NCI-H1092 (cell line): ENCODE measurements at regions not wholly inside any gene's neighbourhood (a gene's known extent, or its start where the extent isn't known, plus 50 kb on each side); places are given as distances from the start of the nearest gene placed in this dataset.
"Not testable (repeated sequence)": the region's sequence is repeated elsewhere in the genome, so short reads cannot be mapped to it uniquely, and the experiment has no call there.

Experiments used
- DNase-seq: peaks from one replicate; lab custom pipeline; 2025; lab: John Stamatoyannopoulos, UW

DNA sequence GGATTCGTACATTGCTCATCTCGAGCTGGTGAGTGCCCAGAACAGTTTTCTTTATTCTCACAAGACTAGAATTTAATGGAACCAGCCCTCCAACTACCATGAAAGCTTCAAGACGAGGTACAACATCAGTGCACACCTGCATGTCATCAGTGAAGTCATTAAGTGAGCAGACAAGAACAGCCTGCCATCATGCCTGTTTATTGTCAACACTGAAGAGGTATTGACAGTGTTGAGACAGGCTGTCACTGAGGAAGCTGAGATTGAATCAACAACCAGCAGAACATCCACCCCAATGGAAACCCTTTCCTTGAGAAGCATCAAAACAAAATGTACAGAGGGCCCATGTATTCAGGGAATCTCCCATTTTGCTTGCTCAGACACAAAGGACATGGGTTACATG is 148.0 kb upstream of the TCF4 start:
- DNase-seq: no peak

DNA sequence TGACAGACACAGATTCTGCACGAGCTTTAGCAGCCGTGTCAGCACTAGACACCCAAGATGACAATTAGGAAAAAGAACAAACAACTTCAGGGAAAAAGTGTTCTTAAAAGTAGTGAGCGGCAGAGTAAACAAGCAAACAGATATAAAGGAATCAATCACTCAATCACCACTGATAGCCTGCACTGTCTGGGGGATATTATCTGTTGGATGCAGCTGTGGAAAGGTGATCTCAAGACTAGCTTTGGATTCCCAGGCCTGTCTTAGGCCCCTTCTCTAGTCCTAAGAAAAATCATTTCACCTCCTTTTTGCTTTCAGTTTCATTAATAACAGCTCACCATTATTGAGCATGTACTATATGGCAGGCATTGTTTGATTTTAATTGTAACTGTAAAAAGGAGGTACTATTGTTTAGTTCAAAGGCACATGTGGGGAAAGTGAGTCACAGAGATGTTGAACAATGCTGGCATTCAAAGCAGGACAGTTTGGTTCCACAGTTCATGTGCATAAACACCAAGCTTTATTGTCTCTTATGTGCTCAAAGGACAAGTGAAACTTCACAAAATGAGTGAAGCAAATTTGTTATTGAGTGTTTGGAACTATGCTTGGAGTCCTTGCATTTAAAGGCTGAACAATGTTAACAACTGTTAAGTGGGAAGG is 147.3 kb upstream of the TCF4 start:
- no peak for DNase-seq

DNA sequence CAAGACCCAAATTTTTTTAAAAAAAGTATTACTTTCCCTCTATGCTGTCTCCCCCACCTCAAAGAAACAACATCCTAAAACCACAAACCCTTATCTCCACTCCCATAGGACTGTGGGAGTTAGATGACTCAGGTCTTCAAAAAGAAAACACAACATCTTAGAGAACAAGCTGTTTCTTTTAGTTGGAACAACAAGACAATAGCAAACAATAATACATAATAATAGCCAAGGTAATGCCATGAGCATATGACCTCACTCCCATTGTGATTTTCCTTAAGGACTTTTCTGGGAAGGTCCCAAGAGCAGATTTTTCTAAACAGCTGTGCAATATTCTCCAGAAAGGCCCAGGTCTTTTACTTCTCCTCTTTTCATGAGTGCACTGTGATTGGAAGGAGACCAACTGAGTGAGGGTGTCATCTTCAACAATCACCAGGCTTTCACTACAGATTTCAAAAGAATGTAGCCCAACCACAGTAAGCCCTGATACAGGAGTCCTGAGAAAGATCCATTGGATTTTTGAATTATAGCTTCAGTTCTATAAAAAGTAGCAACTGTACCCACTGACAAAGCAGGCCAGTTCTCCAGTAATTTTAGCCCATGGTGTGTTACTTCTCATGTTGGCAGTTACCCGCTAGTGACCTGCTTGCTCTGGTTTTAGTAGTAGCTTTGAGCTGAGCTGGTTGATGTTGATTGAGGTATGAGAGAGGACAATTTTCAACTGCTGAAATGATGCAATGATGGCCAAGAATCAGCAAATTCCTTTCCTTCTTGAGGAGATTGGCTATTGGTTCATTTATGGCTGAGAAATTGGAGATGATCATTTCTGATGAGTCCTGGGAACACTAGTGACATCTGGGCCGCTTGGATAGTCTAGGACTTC is 144.5 kb upstream of the TCF4 start:
- no peak for DNase-seq

DNA sequence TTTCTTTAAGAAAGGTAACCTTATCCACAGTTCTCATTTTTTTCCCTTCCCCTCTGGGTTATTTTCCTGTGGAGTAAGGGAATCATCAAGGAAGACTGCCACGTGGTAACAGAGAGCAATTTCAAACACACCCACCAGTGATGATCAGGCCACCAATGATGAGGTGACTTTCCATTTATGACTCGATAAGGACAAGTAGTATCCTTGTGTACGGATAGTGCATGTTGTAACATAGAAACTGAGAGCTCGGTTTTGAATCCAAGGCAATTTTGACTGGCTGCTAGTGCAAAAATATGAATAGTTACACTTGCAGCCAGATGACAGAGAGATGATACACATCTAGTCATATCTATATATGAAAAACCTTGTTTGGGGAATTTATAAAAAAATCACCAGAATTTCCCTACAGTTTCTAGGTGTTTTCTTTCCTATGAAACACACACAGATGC is 143.6 kb upstream of the TCF4 start:
- DNase-seq: no peak

DNA sequence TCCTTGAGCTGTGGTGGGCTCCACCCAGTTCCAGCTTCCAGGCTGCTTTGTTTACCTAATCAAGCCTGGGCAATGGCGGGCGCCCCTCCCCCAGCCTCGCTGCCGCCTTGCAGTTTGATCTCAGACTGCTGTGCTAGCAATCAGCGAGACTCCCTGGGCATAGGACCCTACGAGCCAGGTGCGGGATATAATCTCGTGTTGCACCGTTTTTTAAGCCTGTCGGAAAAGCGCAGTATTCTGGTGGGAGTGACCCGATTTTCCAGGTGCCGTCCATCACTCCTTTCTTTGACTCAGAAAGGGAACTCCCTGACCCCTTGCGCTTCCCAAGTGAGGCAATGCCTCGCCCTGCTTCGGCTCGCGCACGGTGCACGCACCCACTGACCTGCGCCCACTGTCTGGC is 133.0 kb upstream of the TCF4 start:
- not testable (repeated sequence) for DNase-seq

DNA sequence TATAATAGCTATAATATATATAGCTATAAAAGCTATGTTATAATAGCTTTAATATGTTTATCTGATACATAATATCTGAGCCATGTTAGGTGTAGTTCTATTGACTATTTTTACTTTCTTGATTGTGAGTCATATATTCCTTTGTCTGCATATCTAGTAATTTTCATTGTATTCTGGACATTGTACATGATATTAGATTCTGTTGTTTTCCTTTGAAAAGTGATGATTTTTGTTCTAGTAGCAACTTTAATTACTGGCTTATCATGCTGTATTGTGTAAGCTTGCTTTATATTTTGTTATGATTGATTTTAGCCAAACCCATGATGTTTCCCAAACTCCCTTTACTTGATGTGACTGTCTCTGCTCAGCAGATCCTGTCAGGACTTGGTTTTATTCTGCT is 125.7 kb upstream of the TCF4 start:
- no peak for DNase-seq

DNA sequence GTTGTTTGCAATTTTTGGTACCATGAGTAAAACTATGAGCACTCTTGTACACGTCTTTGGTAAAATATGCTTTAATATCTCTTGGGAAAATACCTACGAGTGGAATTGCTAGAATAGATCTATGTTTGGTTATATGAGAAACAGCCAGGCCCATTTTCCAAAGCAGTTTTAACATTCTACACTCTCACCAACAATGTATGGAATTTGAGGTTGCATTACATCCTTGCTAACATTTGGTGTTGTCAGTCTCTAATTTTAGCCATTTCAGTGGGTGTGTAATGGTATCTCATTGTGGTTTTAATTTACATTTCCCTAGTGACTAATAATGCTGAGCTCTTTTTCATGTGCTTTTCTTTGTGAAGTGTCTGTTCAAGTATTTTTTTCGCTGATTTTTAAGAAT is 118.9 kb upstream of the TCF4 start:
- DNase-seq: no peak

DNA sequence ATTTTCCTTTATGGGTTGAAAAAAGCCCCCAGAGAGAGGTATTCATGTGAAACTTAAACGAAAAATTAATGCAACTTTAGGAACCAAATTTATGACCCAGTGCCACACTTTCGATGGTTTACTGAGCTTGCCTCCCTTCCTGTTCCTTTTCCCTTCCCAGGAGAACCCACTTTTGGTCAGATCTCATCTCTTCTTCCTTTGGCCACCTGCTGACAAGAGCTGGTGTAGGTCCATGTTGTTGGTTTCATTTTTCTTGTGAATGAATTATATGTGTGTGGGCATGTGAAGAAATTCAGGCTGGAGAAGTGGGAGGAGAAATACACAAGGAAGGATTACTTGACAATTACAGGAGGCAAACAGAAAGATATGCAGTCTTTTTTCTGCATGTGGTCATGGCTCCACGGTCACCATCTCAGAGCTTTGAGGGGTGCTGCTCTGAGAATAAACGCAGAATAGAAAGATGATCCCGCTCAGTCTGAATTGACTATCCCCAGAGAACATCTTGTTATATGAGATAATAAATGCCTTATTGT is 111.3 kb upstream of the TCF4 start:
- no peak for DNase-seq

DNA sequence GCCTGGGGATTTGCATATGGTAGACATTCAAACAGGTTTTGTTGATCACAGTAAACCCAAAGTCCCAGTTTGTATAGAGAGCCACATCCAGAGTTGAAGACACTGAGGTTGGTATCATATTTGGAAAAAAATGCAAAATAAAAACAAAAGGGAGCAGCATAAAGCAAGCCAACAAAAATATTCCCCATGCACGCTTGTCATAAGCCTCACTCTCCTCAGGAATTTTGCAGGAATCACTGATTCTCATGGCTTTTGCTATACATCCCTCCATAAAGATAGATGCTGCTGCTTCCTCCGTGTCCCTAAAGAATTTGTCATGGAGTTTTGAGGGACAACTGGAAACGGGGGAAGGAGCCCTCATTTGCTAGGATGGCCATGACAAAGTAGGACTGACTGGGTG is 108.8 kb upstream of the TCF4 start:
- no peak for DNase-seq

DNA sequence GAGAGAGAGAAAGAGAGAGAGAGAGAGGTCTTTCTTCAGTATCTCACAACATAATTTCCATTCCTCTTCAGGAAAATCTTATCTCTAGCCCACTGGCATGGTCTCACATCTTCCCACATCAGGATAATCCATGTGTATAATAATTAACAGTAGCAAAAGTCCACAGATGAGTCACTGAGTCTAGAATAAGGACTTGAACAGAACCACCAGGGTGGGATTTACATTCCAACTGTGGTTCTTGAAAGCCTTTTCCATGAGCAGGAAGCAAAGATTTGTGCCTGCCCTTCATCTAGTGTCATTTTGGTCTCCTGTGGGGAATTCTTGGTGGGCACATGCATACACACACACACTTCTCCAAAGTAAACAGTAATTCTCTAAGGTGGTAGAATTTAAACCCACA is 107.1 kb upstream of the TCF4 start:
- DNase-seq: no peak

DNA sequence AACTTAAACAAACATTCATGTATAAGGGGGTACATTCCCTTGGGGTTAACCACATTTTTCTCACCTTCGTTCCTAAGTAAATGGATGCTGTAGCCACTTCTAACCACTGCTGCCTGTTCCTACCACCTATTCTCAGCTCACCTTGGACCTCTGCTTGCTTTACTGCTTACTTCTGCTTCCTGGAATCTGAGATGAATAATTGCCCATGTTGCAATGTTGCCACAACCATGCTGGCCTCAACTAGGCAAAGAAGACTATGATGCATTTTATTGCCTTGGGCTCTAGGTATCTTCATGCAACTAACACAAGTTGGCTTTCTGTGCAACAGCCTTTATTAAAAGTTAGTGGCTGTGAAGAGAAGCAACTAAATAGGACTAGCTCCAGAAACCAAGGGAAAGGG is 106.3 kb upstream of the TCF4 start:
- DNase-seq: no peak

DNA sequence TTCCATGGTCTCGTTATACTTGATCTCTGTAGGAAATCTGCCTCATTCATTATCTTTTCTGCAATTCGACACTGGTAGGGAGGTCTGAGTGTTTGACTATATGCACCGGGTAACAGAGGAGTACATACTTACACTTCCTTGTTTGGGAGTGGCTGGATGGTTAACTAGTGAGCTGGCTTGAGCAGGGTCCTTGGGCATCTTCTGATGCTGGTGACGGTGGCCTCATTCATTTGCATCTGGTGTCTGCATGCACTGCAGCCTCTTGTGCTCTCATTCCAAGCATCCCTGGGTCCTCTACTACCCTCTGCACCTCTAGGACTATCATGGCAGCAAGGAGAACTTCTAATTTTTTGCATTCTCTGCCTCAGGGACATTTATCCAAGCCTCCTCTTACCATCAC is 100.0 kb upstream of the TCF4 start:
- no peak for DNase-seq

DNA sequence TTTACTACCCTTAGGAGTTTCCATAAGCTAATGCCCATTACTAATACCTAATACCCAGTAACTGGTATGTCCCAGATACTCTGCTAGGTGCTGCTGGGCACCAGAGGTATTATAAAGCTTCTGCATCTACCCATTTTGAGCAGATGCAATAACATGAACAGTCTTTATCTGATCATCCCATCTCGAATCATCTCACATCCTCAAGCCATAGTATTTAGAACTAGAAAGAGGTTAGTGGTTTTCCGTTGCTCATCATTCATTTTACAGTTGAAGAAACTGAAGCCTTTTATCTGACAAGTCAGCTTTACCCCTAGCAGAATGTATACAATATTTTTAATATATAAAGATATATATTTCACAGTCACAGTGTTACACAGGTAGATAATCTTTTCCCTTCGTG is 99.1 kb upstream of the TCF4 start:
- DNase-seq: no peak

DNA sequence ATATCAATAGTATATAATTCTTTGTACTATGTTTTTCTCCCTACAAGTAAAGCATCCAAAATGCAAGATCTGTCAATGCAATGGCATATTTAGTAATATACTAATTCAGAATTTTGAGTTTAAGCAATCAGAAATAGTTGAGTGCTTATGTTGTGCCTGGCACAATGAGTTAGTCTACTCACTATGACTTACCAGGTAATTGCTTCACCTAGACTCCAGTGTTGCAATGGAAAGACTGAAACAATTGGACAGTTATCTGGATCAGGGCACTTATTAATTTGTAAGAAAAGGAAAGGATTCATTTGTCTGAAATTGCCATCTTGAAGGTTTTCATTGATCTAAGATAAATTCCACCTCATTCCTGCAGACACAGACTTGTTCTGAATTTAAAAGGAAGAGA is 97.6 kb upstream of the TCF4 start:
- DNase-seq: no peak

DNA sequence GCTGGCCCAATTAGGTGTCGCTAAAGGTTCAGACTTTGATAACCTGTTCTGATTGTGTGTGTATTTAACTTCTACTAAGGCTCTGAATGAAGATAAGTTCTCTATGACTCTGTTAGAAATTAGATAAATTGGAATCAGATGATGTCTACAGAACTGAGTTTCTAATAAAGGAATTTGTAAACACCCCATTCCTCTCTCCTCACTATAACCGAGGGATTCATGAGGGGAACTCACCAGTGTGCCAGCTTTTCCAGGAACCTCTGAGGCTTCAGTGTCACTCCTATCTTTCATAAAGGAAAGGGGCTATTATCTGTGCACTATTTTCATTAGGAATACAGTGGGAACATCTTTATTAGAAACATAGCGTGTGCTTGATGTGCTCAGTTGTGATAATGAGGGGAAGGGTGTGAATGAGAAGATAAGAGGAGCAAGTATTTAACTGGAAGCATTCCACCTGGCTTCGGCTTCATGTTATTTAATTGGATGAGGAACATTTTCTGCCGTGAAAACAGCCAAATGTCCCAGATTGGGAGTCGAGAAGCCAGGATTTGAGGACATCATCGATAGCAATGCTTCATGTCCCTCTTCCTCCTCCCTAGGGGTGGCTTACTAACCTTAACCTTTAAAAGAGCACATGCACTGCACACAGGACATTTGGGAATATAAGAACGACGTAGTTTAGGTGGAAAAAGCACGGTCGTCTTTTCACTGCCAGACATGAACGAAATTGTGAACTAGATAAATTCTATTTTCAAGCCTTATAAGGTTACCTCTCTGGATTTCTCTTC is 84.8 kb upstream of the TCF4 start:
- no peak for DNase-seq

DNA sequence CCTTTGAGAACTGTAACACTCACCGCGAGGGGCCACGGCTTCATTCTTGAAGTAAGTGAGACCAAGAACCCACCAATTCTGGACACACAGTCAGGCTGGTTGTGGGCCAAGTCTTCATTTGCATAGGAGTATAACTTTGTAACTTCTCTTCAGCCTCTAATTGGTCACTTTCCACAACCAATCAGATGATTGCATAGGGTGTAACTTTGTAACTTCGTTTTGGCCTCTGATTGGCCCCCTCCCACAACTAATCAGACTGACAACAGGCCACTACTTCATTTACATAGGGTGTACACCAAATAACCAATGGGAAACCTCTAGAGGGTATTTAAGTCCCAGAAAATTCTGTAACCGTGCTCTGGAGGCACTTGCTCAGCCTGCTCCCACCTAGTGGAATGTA is 77.5 kb upstream of the TCF4 start:
- no peak for DNase-seq

DNA sequence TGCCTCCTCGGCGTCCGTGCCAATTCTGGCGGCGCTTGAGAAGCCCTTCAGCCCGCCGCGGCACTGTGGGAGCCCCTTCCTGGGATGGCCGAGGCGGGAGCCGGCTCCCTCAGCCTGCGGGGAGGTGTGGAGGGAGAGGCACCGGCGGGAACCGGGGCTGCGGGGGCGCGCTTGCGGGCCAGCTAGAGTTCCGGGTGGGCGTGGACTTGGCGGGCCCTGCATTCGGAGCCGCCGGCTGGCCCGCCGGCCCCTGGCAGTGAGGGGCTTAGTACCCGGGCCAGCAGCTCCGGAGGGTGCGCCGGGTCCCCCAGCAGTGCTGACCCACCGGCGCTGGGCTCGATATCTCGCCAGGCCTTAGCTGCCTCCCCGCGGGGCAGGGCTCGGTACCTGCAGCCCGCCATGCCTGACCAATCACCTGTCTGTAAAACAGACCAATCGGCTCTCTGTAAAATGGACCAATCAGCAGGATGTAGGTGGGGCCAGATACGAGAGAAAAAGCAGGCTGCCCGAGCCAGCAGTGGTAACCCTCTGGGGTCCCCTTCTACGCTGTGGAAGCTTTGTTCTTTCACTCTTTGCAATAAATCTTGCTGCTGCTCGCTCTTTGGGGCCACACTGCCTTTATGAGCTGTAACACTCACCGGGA is 76.9 kb upstream of the TCF4 start:
- not testable (repeated sequence) for DNase-seq

DNA sequence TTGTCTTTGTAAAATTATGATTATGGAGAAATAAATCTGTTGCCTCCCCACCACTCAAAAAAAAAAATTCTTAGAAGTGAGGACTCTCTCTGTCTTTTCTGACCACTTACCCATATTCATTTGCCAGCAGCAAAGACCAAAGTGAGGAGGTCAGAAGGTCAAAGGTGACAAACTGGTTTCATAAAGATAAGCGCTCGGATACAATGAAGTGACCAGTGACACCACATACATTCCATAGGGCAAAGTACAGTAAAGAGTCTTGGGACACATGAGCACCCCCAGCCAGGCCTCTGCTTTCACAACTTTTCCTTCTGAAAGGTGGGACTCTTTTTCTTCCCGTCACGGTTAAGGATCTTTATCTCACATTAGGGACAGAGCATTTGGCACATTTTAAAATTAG is 75.9 kb upstream of the TCF4 start:
- no peak for DNase-seq

DNA sequence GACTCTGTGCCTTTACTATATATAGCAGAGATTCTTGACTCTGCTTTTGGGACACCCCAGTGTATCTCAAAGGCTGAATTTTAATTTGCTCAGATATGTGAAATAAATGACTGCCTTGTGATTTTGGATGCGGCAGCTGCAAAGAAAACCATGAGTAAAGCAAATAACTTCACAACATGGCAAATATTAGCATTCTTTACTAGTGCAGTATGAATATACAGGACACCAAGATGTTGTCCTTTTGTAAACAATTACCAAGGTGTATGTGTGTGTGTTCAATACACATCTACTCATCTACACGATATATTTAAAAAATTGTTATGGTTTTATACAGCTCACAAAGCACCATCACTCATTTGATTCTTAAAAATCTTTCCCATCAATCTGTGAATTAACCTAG is 70.6 kb upstream of the TCF4 start:
- no peak for DNase-seq

DNA sequence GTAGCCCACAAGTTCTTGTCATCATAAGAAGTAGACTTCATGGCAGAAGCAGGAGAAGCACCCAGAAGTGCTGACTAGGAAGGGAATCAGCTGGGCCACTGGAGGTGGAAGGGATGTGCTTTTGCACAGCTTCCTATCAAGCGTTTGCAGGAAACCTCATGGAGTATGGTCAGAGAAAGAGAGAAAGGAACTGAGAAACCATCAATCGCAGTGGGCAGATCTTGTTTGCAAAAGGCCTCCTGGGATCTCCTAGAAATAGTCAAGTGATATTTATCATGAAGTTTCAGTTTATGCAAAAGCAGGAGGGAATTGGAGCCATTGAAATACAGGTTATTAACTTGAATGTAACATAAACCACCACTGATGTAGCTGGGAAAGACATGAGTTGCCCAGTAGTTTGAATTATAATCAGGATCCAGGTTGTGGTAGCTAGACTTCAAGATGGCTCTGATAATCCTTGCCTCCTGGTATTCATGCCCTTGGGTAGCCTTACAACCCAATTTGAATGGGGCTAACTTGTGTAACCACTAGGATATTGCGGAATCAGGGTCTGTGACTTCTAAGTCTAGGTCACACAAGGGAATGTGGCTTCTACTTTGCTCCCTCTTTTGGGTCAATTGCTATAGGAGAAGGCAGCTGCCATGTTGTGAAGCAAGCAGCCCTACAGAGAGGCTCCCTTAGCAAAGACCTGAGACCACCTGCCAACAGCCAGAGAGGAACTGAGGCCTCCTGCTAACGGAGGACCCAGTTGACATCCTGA is 69.8 kb upstream of the TCF4 start:
- DNase-seq: no peak

DNA sequence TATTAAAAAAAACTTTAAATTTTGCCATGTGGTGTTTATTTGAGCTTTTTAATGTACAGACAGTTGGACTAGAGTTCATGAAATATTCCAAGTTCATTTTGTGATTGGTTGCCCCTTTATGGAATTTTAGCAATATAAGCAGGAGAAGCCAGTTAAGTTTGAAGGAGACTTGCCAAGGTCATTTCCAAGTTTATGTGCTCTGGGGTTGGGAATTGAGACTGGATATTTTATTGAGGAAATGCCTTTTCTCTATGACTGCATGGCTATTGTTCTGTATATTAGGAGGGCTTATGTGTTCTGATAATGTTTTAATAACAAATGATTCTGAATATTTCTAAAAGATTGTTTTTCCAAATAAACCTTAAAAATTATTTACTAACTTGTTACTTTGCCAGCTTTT is 67.0 kb upstream of the TCF4 start:
- no peak for DNase-seq
